A549 (cell line): ENCODE measurements at regions not wholly inside any gene's neighbourhood (a gene's known extent, or its start where the extent isn't known, plus 50 kb on each side); places are given as distances from the start of the nearest gene placed in this dataset.

ENCODE experiments used
- ATAC-seq, 2 experiments: fragments of 200-7000 bp in 1 of 2; fragments of >200 bp in 1 of 2; cut with Nextera tagmentation in 1 of 2; cut with Tn5 transposase in 1 of 2; 3 replicates each; pipeline versions ENCODE4 v1.8.0 to v1.9.1; 2018 to 2020; ENCODE audit warnings: mild to moderate bottlenecking in 1 of 2, moderate library complexity in 1 of 2
- CTCF ChIA-PET: fragments of 300-600 bp; sonication (Branson Sonifier 250); formaldehyde crosslinking; extraction: SDS; loops from one replicate; lab custom pipeline; 2021; ENCODE audit warnings: antibody characterized with exemption, inconsistent platforms; lab: Yijun Ruan, JAX
- POLR2A ChIA-PET: fragments of 350-600 bp; formaldehyde crosslinking; extraction: SDS; loops from one replicate; lab custom pipeline; 2021; ENCODE audit warnings: antibody characterized with exemption, inconsistent platforms; lab: Yijun Ruan, JAX
- DNase-seq, 2 experiments: peaks; one replicate each; pipeline versions ENCODE4 v3.0.0 to v3.0.0-alpha.2; 2011 to 2016; ENCODE audit warnings: low read depth in 1 of 2, low spot score in 1 of 2
- FAIRE-seq: peaks from 2 replicates; lab custom pipeline; 2011; peaks lifted over from hg19 to GRCh38; lab: Jason Lieb, UNC
- H3K27ac ChIP-seq, 2 experiments: fragments of >200 bp; sonication (Bioruptor Twin); formaldehyde crosslinking; 3 replicates each; pipeline ENCODE4 v1.5.1; 2016 to 2017
- H3K4me1 ChIP-seq: fragments of >200 bp; sonication (Bioruptor Twin); formaldehyde crosslinking; 3 replicates; pipeline ENCODE4 v1.6.1; 2016
- H3K4me2 ChIP-seq: fragments of >200 bp; sonication (Bioruptor Twin); formaldehyde crosslinking; 3 replicates; pipeline ENCODE4 v1.6.1; 2016
- H3K4me3 ChIP-seq: fragments of >200 bp; sonication (Bioruptor Twin); formaldehyde crosslinking; 3 replicates; pipeline ENCODE4 v1.5.1; 2016
- H3K9me3 ChIP-seq: fragments of >200 bp; sonication (Bioruptor Twin); formaldehyde crosslinking; 3 replicates; pipeline ENCODE4 v1.6.1; 2016
- ATOH8 ChIP-seq: fragments of 250-450 bp; sonication (Bioruptor Pico); IDR thresholded peaks from 2 replicates; pipeline ENCODE4 v1.5.0; 2020; ENCODE audit warnings: low read depth, mild to moderate bottlenecking, moderate library complexity
- BCL3 ChIP-seq: fragments of >200 bp; sonication (Bioruptor Twin); formaldehyde crosslinking; IDR thresholded peaks from 3 replicates; pipeline ENCODE4 v1.6.1; 2016
- CBX8 ChIP-seq: fragments of 200-600 bp; sonication (generic); IDR thresholded peaks from 2 replicates; pipeline ENCODE4 v1.6.1; 2016
- CEBPB ChIP-seq, 2 experiments: fragments of >200 bp in 1 of 2; sonication (Bioruptor Twin) in 1 of 2; formaldehyde crosslinking in 1 of 2; IDR thresholded peaks; 2 replicates each; pipeline ENCODE4 v1.6.1; 2012 to 2016
- CHD4 ChIP-seq: fragments of 200-600 bp; sonication (generic); IDR thresholded peaks from 2 replicates; pipeline ENCODE4 v1.6.1; 2016; ENCODE audit warnings: antibody characterized with exemption, mild to moderate bottlenecking, borderline replicate concordance
- CTCF ChIP-seq: fragments of >200 bp; sonication (Bioruptor Twin); formaldehyde crosslinking; IDR thresholded peaks from 3 replicates; pipeline ENCODE4 v1.5.1; 2016
- EP300 ChIP-seq, 2 experiments: fragments of >200 bp; sonication (Bioruptor Twin); formaldehyde crosslinking; IDR thresholded peaks; 2 replicates in 1 of 2; 3 replicates in 1 of 2; pipeline ENCODE4 v1.6.1; 2016 to 2017
- FOSB ChIP-seq: fragments of 250-450 bp; sonication (Bioruptor Pico); IDR thresholded peaks from 2 replicates; pipeline ENCODE4 v1.5.0; 2020; ENCODE audit warnings: mild to moderate bottlenecking, moderate library complexity
- FOXS1 ChIP-seq: fragments of 250-450 bp; sonication (Bioruptor Pico); IDR thresholded peaks from 2 replicates; pipeline ENCODE4 v1.5.0; 2020; ENCODE audit warnings: mild to moderate bottlenecking, moderate library complexity
- HES2 ChIP-seq: fragments of >200 bp; sonication (Bioruptor Twin); formaldehyde crosslinking; IDR thresholded peaks from 2 replicates; pipeline ENCODE4 v1.6.1; 2016
- HOXA7 ChIP-seq: fragments of 250-450 bp; sonication (Bioruptor Pico); IDR thresholded peaks from 2 replicates; pipeline ENCODE4 v1.5.0; 2020; ENCODE audit warnings: mild to moderate bottlenecking, moderate library complexity
- HOXB5 ChIP-seq: fragments of 250-450 bp; sonication (Bioruptor Pico); IDR thresholded peaks from 2 replicates; pipeline ENCODE4 v1.5.0; 2020; ENCODE audit warnings: mild to moderate bottlenecking, moderate library complexity
- KDM1A ChIP-seq: fragments of 200-600 bp; sonication (generic); IDR thresholded peaks from 2 replicates; pipeline ENCODE4 v1.6.1; 2016; ENCODE audit warnings: low read depth, mild to moderate bottlenecking
- MAFK ChIP-seq: fragments of 450-650 bp; IDR thresholded peaks from 2 replicates; pipeline ENCODE4 v1.6.1; 2014; ENCODE audit not compliant: partially characterized antibody
- NFE2L2 ChIP-seq: fragments of 150-350 bp; conservative IDR thresholded peaks from 2 replicates; pipeline ENCODE4 v1.6.1; 2014; ENCODE audit warnings: low read length
- NR3C1 ChIP-seq: fragments of >200 bp; sonication (Bioruptor Twin); formaldehyde crosslinking; IDR thresholded peaks from 3 replicates; pipeline ENCODE4 v1.6.1; 2017
- PHF8 ChIP-seq: fragments of 200-600 bp; sonication (generic); IDR thresholded peaks from 2 replicates; pipeline ENCODE4 v1.6.1; 2016; ENCODE audit warnings: low read depth, mild to moderate bottlenecking, antibody characterized with exemption, moderate library complexity, borderline replicate concordance
- RAD21 ChIP-seq, 2 experiments: fragments of >200 bp in 1 of 2; sonication (Bioruptor Twin) in 1 of 2; formaldehyde crosslinking in 1 of 2; IDR thresholded peaks in 1 of 2; conservative IDR thresholded peaks in 1 of 2; 2 replicates in 1 of 2; 3 replicates in 1 of 2; pipeline ENCODE4 v1.6.1; 2012 to 2018; ENCODE audit warnings: inconsistent platforms in 1 of 2
- RFX5 ChIP-seq: fragments of 450-650 bp; IDR thresholded peaks from 2 replicates; pipeline ENCODE4 v1.7.1; 2014; ENCODE audit warnings: antibody characterized with exemption, mild to moderate bottlenecking, moderate library complexity
- RNF2 ChIP-seq: fragments of 200-600 bp; sonication (generic); IDR thresholded peaks from 2 replicates; pipeline ENCODE4 v1.6.1; 2016; ENCODE audit warnings: low read depth, mild to moderate bottlenecking, antibody characterized with exemption, moderate library complexity, borderline replicate concordance
- SREBF2 ChIP-seq: fragments of 450-650 bp; IDR thresholded peaks from 2 replicates; pipeline ENCODE4 v1.6.1; 2014; ENCODE audit warnings: mild to moderate bottlenecking, moderate library complexity
- TP53 ChIP-seq: fragments of 250-450 bp; sonication (Bioruptor Pico); IDR thresholded peaks from 2 replicates; pipeline ENCODE4 v1.5.0; 2021; ENCODE audit warnings: mild to moderate bottlenecking, moderate library complexity
- USF2 ChIP-seq: fragments of 450-650 bp; IDR thresholded peaks from 2 replicates; pipeline ENCODE4 v1.6.1; 2014; ENCODE audit warnings: antibody characterized with exemption
- ZFP36 ChIP-seq: fragments of 450-650 bp; IDR thresholded peaks from 2 replicates; pipeline ENCODE4 v1.6.1; 2014; ENCODE audit warnings: borderline replicate concordance; ENCODE audit not compliant: partially characterized antibody
- ZNF302 ChIP-seq: fragments of 250-450 bp; sonication (Bioruptor Pico); IDR thresholded peaks from 2 replicates; pipeline ENCODE4 v1.9.0; 2021; ENCODE audit warnings: inconsistent platforms, mild to moderate bottlenecking, moderate library complexity
- ZSCAN20 ChIP-seq: fragments of 250-450 bp; sonication (Bioruptor Pico); IDR thresholded peaks from 2 replicates; pipeline ENCODE4 v1.8.0; 2022; ENCODE audit warnings: mild to moderate bottlenecking, moderate library complexity
- WGBS: methylation state at CpG from one replicate; pipeline ENCODE4 v1.1.6; 2017; ENCODE audit errors: missing lambda C conversion rate; 5-methylcytosine and 5-hydroxymethylcytosine counted together

- TF ChIP-seq TP53 (CRISPR knock-in tag): no peak
- no peak for TF ChIP-seq NR3C1
- TF ChIP-seq BCL3: no peak
- TF ChIP-seq MAFK: no peak
- no peak for TF ChIP-seq EP300 (IDR thresholded peaks at IDR 0.05)
- no peak for TF ChIP-seq CHD4
Observed at GRCh38 chr5:60259730-60260129, 366.2 kb upstream of the PDE4D start (continued).

GRCh38 chr5:60257596-60258271 lies 364.2 kb upstream of the PDE4D start:
- POLR2A ChIA-PET: no interaction called here
- no peak for TF ChIP-seq ZFP36
- TF ChIP-seq KDM1A: no peak
- TF ChIP-seq ZSCAN20 (CRISPR knock-in tag): no peak
- TF ChIP-seq FOXS1: no peak
- TF ChIP-seq RAD21 (conservative IDR thresholded peaks at IDR 0.05 in 1 of 2, IDR thresholded peaks at IDR 0.05 in 1 of 2): no peak
- no peak for TF ChIP-seq HOXB5 (CRISPR knock-in tag)
- TF ChIP-seq CTCF: no peak
- TF ChIP-seq RNF2: no peak
- TF ChIP-seq ZNF302 (CRISPR knock-in tag): no peak
- TF ChIP-seq HOXA7 (CRISPR knock-in tag): no peak
- no peak for TF ChIP-seq RFX5
- TF ChIP-seq ATOH8 (CRISPR knock-in tag): no peak
- no peak for TF ChIP-seq USF2
- TF ChIP-seq HES2: no peak
- TF ChIP-seq FOSB (CRISPR knock-in tag): no peak
- no peak for TF ChIP-seq CBX8
- TF ChIP-seq SREBF2: no peak
- no peak for TF ChIP-seq PHF8
- TF ChIP-seq NFE2L2: no peak
- TF ChIP-seq CEBPB (IDR thresholded peaks at IDR 0.05): no peak
- FAIRE-seq: no peak
- Histone ChIP-seq H3K27ac (no peak overlapping the region), H3K4me2 (no peak overlapping the region), H3K9me3 (no peaks in the 10 kb centered on the region), H3K4me1 (peaks cover 9% of the 10 kb centered on the region; the same call in 2 of the 3 replicates), H3K4me3 (no peak overlapping the region)
- no peak for ATAC-seq
- DNase-seq: no peak
- CTCF ChIA-PET: no interaction called here
- WGBS: 36% methylated on average over 5 of the region's 5 CpGs
